Lung (tissue), 11 donors: ENCODE measurements at regions not wholly inside any gene's neighbourhood (a gene's known extent, or its start where the extent isn't known, plus 50 kb on each side); places are given as distances from the start of the nearest gene placed in this dataset.

ENCODE experiments used
- ATAC-seq: fragments of 200-7000 bp; cut with Tn5 transposase; one replicate; pipeline ENCODE4 v1.9.1; 2020; ENCODE audit warnings: moderate number of reproducible peaks; ENCODE audit not compliant: insufficient read depth, low FRiP score
- DNase-seq, 3 donors: peaks; one replicate each; pipeline ENCODE4 v3.0.0-alpha.2; 2013 to 2017
- H3K27ac ChIP-seq, 2 donors: one replicate each; pipeline ENCODE4 v1.5.1; 2013; ENCODE audit warnings: mild to moderate bottlenecking in 2 of 2, moderate library complexity in 2 of 2, control low read depth in 1 of 2, inconsistent platforms in 1 of 2, low read depth in 1 of 2, low read length in 1 of 2
- H3K27me3 ChIP-seq, 3 donors: one replicate each; pipeline ENCODE4 v1.5.1; 2013; ENCODE audit warnings: low read length in 2 of 3; ENCODE audit not compliant: control insufficient read depth in 3 of 3, insufficient read depth in 3 of 3
- H3K36me3 ChIP-seq, 4 donors: one replicate each; pipeline ENCODE4 v1.5.1; 2013; ENCODE audit warnings: low read length in 4 of 4, mild to moderate bottlenecking in 1 of 4, moderate library complexity in 1 of 4; ENCODE audit not compliant: control insufficient read depth in 4 of 4, insufficient read depth in 4 of 4
- H3K4me1 ChIP-seq, 5 donors: one replicate each; pipeline ENCODE4 v1.5.1; 2013; ENCODE audit warnings: low read length in 5 of 5, mild to moderate bottlenecking in 2 of 5, moderate library complexity in 1 of 5; ENCODE audit not compliant: control insufficient read depth in 5 of 5, insufficient read depth in 5 of 5
- H3K4me3 ChIP-seq: one replicate; pipeline ENCODE4 v1.5.1; 2013; ENCODE audit warnings: mild to moderate bottlenecking, control low read depth, moderate library complexity
- H3K9ac ChIP-seq, 2 donors: one replicate each; pipeline ENCODE4 v1.5.1; 2013; ENCODE audit warnings: low read length in 2 of 2, control low read depth in 1 of 2; ENCODE audit not compliant: insufficient read depth in 1 of 2
- H3K9me3 ChIP-seq, 4 donors: one replicate each; pipeline ENCODE4 v1.5.1; 2013; ENCODE audit warnings: low read length in 3 of 4, mild to moderate bottlenecking in 1 of 4, moderate library complexity in 1 of 4; ENCODE audit not compliant: control insufficient read depth in 4 of 4, insufficient read depth in 3 of 4
- WGBS, 2 donors: extraction: QIAGEN DNeasy Blood & Tissue Kit; methylation state at CpG; one replicate each; pipeline ENCODE4 v1.1.7; 2013; 5-methylcytosine and 5-hydroxymethylcytosine counted together
- TF ChIP-seq, protein P1 (sequence below): IDR thresholded peaks from 2 replicates; pipeline ENCODE4 v1.5.1; 2012; ENCODE audit warnings: mild to moderate bottlenecking; ENCODE audit errors: control extremely low read depth, extremely low read depth
- donor health status: control.
- donor health status: control.
- donor health status: Bipolar disorder and iron deficiency.
- donor health status: healthy.
- donor health status: DM: yes; HTN: yes; CAD: no.

DNA sequence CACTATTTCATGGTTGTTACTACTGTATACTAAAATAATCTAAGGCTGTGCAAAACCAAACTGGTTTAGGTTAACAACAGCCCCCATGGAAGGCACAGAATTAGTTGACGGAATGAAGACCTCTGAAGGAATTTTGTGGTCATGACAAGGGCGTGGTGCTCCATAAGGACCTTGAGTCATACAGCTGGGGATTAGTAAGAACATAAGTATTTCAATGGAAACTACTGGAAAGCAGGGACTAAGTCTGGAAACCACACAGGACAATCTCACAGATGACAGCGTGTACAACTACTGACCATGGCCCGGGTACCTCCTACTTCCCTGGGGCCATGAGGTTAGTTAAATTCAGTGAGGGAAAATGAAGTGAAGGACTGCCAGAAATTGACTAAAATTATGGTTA, 98.5 kb upstream of the PLEKHA5 start:
- Histone ChIP-seq H3K4me3 (no peak overlapping the region), H3K36me3 (no peaks in the 10 kb centered on the region), H3K27ac (no peak overlapping the region), H3K9ac (no peak overlapping the region), H3K4me1 (peaks cover 0 to 2% (median 0%) of the 10 kb centered on the region in 5 donors), H3K27me3 (no peaks in the 10 kb centered on the region), H3K9me3 (peaks cover 0 to 5% (median 0%) of the 10 kb centered on the region in 4 donors)
- WGBS, 2 donors = 83 to 92% methylated on average over 4 of the region's 4 CpGs
- TF ChIP-seq, protein P1, sequence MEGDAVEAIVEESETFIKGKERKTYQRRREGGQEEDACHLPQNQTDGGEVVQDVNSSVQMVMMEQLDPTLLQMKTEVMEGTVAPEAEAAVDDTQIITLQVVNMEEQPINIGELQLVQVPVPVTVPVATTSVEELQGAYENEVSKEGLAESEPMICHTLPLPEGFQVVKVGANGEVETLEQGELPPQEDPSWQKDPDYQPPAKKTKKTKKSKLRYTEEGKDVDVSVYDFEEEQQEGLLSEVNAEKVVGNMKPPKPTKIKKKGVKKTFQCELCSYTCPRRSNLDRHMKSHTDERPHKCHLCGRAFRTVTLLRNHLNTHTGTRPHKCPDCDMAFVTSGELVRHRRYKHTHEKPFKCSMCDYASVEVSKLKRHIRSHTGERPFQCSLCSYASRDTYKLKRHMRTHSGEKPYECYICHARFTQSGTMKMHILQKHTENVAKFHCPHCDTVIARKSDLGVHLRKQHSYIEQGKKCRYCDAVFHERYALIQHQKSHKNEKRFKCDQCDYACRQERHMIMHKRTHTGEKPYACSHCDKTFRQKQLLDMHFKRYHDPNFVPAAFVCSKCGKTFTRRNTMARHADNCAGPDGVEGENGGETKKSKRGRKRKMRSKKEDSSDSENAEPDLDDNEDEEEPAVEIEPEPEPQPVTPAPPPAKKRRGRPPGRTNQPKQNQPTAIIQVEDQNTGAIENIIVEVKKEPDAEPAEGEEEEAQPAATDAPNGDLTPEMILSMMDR = no peak
- no peak for DNase-seq
- no peak for ATAC-seq

DNA sequence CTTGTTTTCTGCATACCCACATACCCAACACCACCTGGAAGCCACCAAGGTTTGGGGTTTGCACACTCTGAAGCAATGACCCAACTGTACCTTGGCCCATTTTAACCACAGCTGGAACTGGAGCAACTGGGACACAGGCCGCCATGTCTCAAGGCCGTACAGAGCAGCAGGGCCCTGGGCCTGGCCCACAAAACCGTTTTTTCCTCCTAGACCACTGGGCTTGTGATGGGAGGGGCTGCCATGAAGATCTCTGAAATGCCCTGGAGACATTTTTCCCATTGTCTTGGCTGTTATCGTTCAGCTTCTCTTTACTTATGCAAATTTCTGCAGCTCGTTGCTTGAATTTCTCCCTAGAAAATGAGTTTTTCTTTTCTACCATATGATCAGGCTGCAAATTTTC, 96.7 kb upstream of the PLEKHA5 start:
- peaks cover 0 to 5% (median 0%) of the 10 kb centered on the region in 4 donors for H3K9me3 ChIP-seq
- H3K36me3 ChIP-seq = no peaks in the 10 kb centered on the region
- H3K27me3 ChIP-seq = no peaks in the 10 kb centered on the region
- WGBS, 2 donors = 83 to 85% methylated on average over 5 of the region's 5 CpGs
- no peak for ATAC-seq
- DNase-seq = no peak
- no peak overlapping the region for H3K27ac ChIP-seq
- TF ChIP-seq, protein P1 = no peak
- H3K9ac ChIP-seq = no peak overlapping the region
- peaks cover 0 to 5% (median 1%) of the 10 kb centered on the region in 5 donors for H3K4me1 ChIP-seq
- no peak overlapping the region for H3K4me3 ChIP-seq

GRCh38 chr12:19033244-19033643, 96.3 kb upstream of the PLEKHA5 start:
- WGBS, 2 donors = 91 to 97% methylated on average over 2 of the region's 2 CpGs
- no peak for ATAC-seq
- no peak for DNase-seq
- H3K9ac ChIP-seq = no peak overlapping the region
- no peak overlapping the region for H3K4me3 ChIP-seq
- H3K27ac ChIP-seq = no peak overlapping the region
- H3K4me1 ChIP-seq = peaks cover 0 to 7% (median 1%) of the 10 kb centered on the region in 5 donors
- H3K36me3 ChIP-seq = no peaks in the 10 kb centered on the region
- TF ChIP-seq, protein P1 = no peak
- H3K27me3 ChIP-seq = no peaks in the 10 kb centered on the region
- H3K9me3 ChIP-seq = peaks cover 0 to 5% (median 0%) of the 10 kb centered on the region in 4 donors

DNA sequence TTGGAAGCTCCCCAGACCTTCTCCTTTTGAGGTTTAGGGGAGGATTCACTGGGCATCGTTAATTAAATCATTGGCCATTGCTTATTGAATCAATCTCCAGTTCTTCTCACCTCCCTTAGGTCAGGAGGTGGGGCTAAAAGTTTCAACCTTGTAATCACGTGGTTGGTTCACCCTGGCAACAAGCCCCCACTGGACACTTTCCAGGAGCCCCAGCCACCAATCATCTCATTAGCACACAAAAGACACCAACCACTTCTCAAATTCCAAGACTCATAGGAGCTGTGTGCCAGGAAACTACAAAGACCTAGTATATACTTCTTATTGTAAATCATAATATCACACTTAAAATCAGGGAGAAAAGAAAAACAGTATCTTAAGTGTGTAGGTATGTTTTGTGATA, 94.6 kb upstream of the PLEKHA5 start:
- peaks cover 0 to 5% (median 0%) of the 10 kb centered on the region in 4 donors for H3K9me3 ChIP-seq
- TF ChIP-seq, protein P1 = no peak
- ATAC-seq = no peak
- H3K36me3 ChIP-seq = no peaks in the 10 kb centered on the region
- no peak overlapping the region for H3K4me3 ChIP-seq
- no peak for DNase-seq
- no peaks in the 10 kb centered on the region for H3K27me3 ChIP-seq
- WGBS, 2 donors = 70 to 81% methylated on average over 2 of the region's 2 CpGs
- H3K27ac ChIP-seq = no peak overlapping the region
- H3K9ac ChIP-seq = no peak overlapping the region
- peaks cover 0 to 7% (median 3%) of the 10 kb centered on the region in 5 donors for H3K4me1 ChIP-seq
